Muscle layer of colon (tissue), 2 donors: ENCODE measurements at regions not wholly inside any gene's neighbourhood (a gene's known extent, or its start where the extent isn't known, plus 50 kb on each side); places are given as distances from the start of the nearest gene placed in this dataset.

ENCODE experiments used
- H3K27ac ChIP-seq: one replicate; pipeline ENCODE4 v1.7.0; 2013; ENCODE audit warnings: low read depth, mild to moderate bottlenecking, low read length, moderate library complexity
- H3K27me3 ChIP-seq, 2 donors: one replicate each; pipeline ENCODE4 v1.7.0; 2013; ENCODE audit warnings: low read length in 2 of 2, mild to moderate bottlenecking in 2 of 2; ENCODE audit not compliant: insufficient read depth in 2 of 2, control insufficient read depth in 1 of 2
- H3K36me3 ChIP-seq: one replicate; pipeline ENCODE4 v1.7.0; 2013; ENCODE audit warnings: mild to moderate bottlenecking, low read length; ENCODE audit not compliant: insufficient read depth
- H3K4me1 ChIP-seq: one replicate; pipeline ENCODE4 v1.7.0; 2013; ENCODE audit warnings: mild to moderate bottlenecking, low read length; ENCODE audit not compliant: insufficient read depth
- H3K4me3 ChIP-seq, 2 donors: one replicate each; pipeline ENCODE4 v1.7.0; 2013; ENCODE audit warnings: low read length in 2 of 2, low read depth in 1 of 2, mild to moderate bottlenecking in 1 of 2, moderate library complexity in 1 of 2
- H3K9ac ChIP-seq: one replicate; pipeline ENCODE4 v1.7.0; 2013; ENCODE audit warnings: low read length
- H3K9me3 ChIP-seq: one replicate; pipeline ENCODE4 v1.7.0; 2013; ENCODE audit warnings: mild to moderate bottlenecking, low read length
- donor health status: abdominal sarcoma.
- donor health status: Adenocarcinoma of cecum.

- no peaks in the 10 kb centered on the region for H3K36me3 ChIP-seq
- no peak overlapping the region for H3K27ac ChIP-seq
- no peak overlapping the region for H3K9ac ChIP-seq
- peaks cover 13% of the 10 kb centered on the region for H3K4me1 ChIP-seq
- no peak overlapping the region for H3K4me3 ChIP-seq
- H3K27me3 ChIP-seq, result no peaks in the 10 kb centered on the region
- H3K9me3 ChIP-seq, result no peaks in the 10 kb centered on the region
Measured at GRCh38 chr15:99480016-99480810, 85.6 kb upstream of the MEF2A start.

- H3K9me3 ChIP-seq, result no peaks in the 10 kb centered on the region
- H3K27me3 ChIP-seq, result no peaks in the 10 kb centered on the region
- H3K36me3 ChIP-seq, result no peaks in the 10 kb centered on the region
- peaks cover 3% of the 10 kb centered on the region for H3K4me1 ChIP-seq
- H3K27ac ChIP-seq, result no peak overlapping the region
- no peak overlapping the region for H3K4me3 ChIP-seq
- H3K9ac ChIP-seq, result no peak overlapping the region
Measured at GRCh38 chr15:99481113-99481950, 84.5 kb upstream of the MEF2A start.

GRCh38 chr15:99481951-99482230, 83.9 kb upstream of the MEF2A start:
- no peaks in the 10 kb centered on the region for H3K9me3 ChIP-seq
- H3K27ac ChIP-seq, result no peak overlapping the region

DNA sequence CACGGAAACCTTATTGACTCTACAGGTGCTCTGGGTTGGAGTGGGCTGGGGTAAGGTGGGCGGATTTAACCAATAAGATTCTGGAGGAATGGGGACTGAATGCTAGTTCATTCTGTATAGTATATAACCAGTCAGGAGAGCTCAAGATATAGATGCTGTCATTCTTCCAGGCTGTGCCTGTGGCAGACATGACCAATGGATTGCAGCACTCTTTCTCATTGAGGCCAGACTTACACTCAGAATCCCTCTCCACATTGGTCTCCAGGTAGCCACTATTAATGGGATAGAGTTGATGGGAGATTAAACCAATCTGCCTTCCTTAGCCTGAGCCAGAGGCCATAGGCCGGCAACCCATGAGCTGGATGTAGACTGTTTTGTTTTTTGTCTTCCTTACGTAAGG, 82.8 kb upstream of the MEF2A start:
- Histone ChIP-seq H3K9ac (no peak overlapping the region), H3K4me3 (no peak overlapping the region), H3K27me3 (no peaks in the 10 kb centered on the region), H3K27ac (no peak overlapping the region), H3K4me1 (peaks cover 8% of the 10 kb centered on the region), H3K36me3 (no peaks in the 10 kb centered on the region), H3K9me3 (no peaks in the 10 kb centered on the region)

More at GRCh38 chr15:99481951-99482230, 83.9 kb upstream of the MEF2A start:
- Histone ChIP-seq H3K27me3 (no peaks in the 10 kb centered on the region), H3K9ac (no peak overlapping the region), H3K4me1 (peaks cover 2% of the 10 kb centered on the region), H3K4me3 (no peak overlapping the region), H3K36me3 (no peaks in the 10 kb centered on the region)

GRCh38 chr15:99485153-99485961, 80.4 kb upstream of the MEF2A start:
- H3K27ac ChIP-seq, result no peak overlapping the region
- no peaks in the 10 kb centered on the region for H3K27me3 ChIP-seq
- H3K36me3 ChIP-seq, result no peaks in the 10 kb centered on the region
- H3K9ac ChIP-seq, result no peak overlapping the region
- no peaks in the 10 kb centered on the region for H3K9me3 ChIP-seq
- no peak overlapping the region for H3K4me3 ChIP-seq
- H3K4me1 ChIP-seq, result peaks cover 8% of the 10 kb centered on the region

- no peak overlapping the region for H3K27ac ChIP-seq
- peak overlapping the region; percentile 3 to 52 for H3K4me3 ChIP-seq
- H3K27me3 ChIP-seq, result no peaks in the 10 kb centered on the region
- no peak overlapping the region for H3K9ac ChIP-seq
- H3K9me3 ChIP-seq, result no peaks in the 10 kb centered on the region
- H3K36me3 ChIP-seq, result no peaks in the 10 kb centered on the region
- H3K4me1 ChIP-seq, result peaks cover 8% of the 10 kb centered on the region
Measured at GRCh38 chr15:99485992-99486370, 79.8 kb upstream of the MEF2A start.

- peak overlapping the region; percentile 16 for H3K27ac ChIP-seq
- H3K36me3 ChIP-seq, result no peaks in the 10 kb centered on the region
- no peaks in the 10 kb centered on the region for H3K27me3 ChIP-seq
- H3K4me1 ChIP-seq, result peaks cover 8% of the 10 kb centered on the region
- H3K9ac ChIP-seq, result peak overlapping the region; percentile 27
- peak overlapping the region; percentile 16 to 52 for H3K4me3 ChIP-seq
- no peaks in the 10 kb centered on the region for H3K9me3 ChIP-seq
Measured at GRCh38 chr15:99486371-99487336, 79.1 kb upstream of the MEF2A start.

- Histone ChIP-seq H3K27me3 (no peaks in the 10 kb centered on the region), H3K27ac (peak overlapping the region; percentile 16), H3K36me3 (no peaks in the 10 kb centered on the region), H3K9me3 (no peaks in the 10 kb centered on the region), H3K4me3 (peak overlapping the region; percentile 16 to 52), H3K4me1 (peaks cover 8% of the 10 kb centered on the region), H3K9ac (no peak overlapping the region)
Measured at GRCh38 chr15:99487337-99487730, 78.5 kb upstream of the MEF2A start.

DNA sequence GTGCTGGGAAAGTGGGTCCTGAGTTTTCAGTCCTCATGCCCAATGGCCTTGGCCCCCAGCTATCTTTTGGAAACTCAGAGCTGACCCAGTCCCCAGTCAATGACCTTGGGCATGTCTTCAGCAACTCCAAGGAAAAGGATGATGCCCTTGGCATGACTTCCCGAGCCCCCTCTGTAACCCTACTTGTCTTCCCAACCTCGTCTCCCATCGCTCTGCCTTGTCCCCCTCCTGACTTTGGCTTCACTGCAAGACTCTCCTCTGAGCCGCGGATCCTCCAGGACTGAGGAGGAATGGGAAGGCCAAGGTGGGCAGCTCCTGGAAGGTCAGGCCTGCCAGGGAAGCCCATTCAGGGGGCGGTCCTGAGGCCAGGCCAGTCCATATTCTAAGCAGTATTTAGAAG, 73.5 kb upstream of the MEF2A start:
- Histone ChIP-seq H3K27me3 (no peaks in the 10 kb centered on the region), H3K9me3 (no peaks in the 10 kb centered on the region), H3K36me3 (no peaks in the 10 kb centered on the region), H3K27ac (no peak overlapping the region), H3K4me1 (peaks cover 6% of the 10 kb centered on the region), H3K9ac (no peak overlapping the region), H3K4me3 (no peak overlapping the region)

GRCh38 chr15:99492716-99493115, 73.1 kb upstream of the MEF2A start:
- H3K4me3 ChIP-seq, result no peak overlapping the region
- H3K36me3 ChIP-seq, result no peaks in the 10 kb centered on the region
- H3K27ac ChIP-seq, result no peak overlapping the region
- no peaks in the 10 kb centered on the region for H3K27me3 ChIP-seq
- peaks cover 5% of the 10 kb centered on the region for H3K4me1 ChIP-seq
- no peaks in the 10 kb centered on the region for H3K9me3 ChIP-seq
- no peak overlapping the region for H3K9ac ChIP-seq
